ENCODE measurements at regions not wholly inside any gene's neighbourhood (a gene's known extent, or its start where the extent isn't known, plus 50 kb on each side); places are given as distances from the start of the nearest gene placed in this dataset.

- no peak for DNase-seq (ENCODE audit: low spot score)
- H3K79me2 ChIP-seq (replicated peaks; ENCODE audit: insufficient read depth), result no peaks in the 10 kb centered on the region
- no peak for ATAC-seq
- H3K4me1 ChIP-seq (ENCODE audit: insufficient read depth), result no peaks in the 10 kb centered on the region
- H3K36me3 Mint-ChIP-seq (ENCODE audit: low read depth), result 0 out of 3 replicates have a peak, but pooled peaks cover 2% of the 10 kb centered on the region
- H3K27ac Mint-ChIP-seq, result no peak overlapping the region
- H2AFZ ChIP-seq, result no peak overlapping the region
- H3K4me3 Mint-ChIP-seq, result no peak overlapping the region
- no peak overlapping the region for H3K4me3 ChIP-seq
- no peaks in the 10 kb centered on the region for H3K27me3 ChIP-seq (ENCODE audit: insufficient read depth)
- 0 out of 3 replicates have a peak, but pooled peaks cover 2% of the 10 kb centered on the region for H3K9me3 Mint-ChIP-seq
- H3K4me2 ChIP-seq, result no peak overlapping the region
- H4K20me1 ChIP-seq (replicated peaks; ENCODE audit: insufficient read depth), result no peaks in the 10 kb centered on the region
- no peaks in the 10 kb centered on the region for H3F3A ChIP-seq (replicated peaks; ENCODE audit: low read depth)
- no peaks in the 10 kb centered on the region for H3K36me3 ChIP-seq (ENCODE audit: insufficient read depth)
- H3K9me2 ChIP-seq (ENCODE audit: insufficient read depth), result 0 out of 2 replicates have a peak, but pooled peaks cover 2% of the 10 kb centered on the region
- no peaks in the 10 kb centered on the region for H3K27me3 Mint-ChIP-seq (ENCODE audit: insufficient read depth, low read depth, poor library complexity)
- H3K27ac ChIP-seq (ENCODE audit: low read depth), result no peak overlapping the region
- no peaks in the 10 kb centered on the region for H3K4me1 Mint-ChIP-seq
- TF ChIP-seq CTCF (conservative IDR thresholded peaks at IDR 0.05; ENCODE audit: low read depth in 2 of 2) (no peak), STAT1 (IDR thresholded peaks at IDR 0.05; ENCODE audit: unreplicated experiment) (no peak), ETS1 (IDR thresholded peaks at IDR 0.05) (no peak), EZH2 (IDR thresholded peaks at IDR 0.05; ENCODE audit: low read depth, unreplicated experiment) (no peak), REST (IDR thresholded peaks at IDR 0.05; ENCODE audit: unreplicated experiment) (no peak), ZNF114 (CRISPR knock-in tag; IDR thresholded peaks at IDR 0.05) (no peak), ZNF331 (CRISPR knock-in tag; IDR thresholded peaks at IDR 0.05; ENCODE audit: low read depth) (no peak), POLR2AphosphoS5 (IDR thresholded peaks at IDR 0.05; ENCODE audit: low read depth) (no peak), EZH2phosphoT487 (IDR thresholded peaks at IDR 0.05; ENCODE audit: unreplicated experiment) (no peak), NANOG (IDR thresholded peaks at IDR 0.05; ENCODE audit: borderline replicate concordance) (no peak)
These were observed 1235.2 kb upstream of the SLC10A2 start for GRCh38 chr13:104301171-104301975.

All from GM23338 (cell line).